Left colon (tissue), 2 donors: ENCODE measurements at regions not wholly inside any gene's neighbourhood (a gene's known extent, or its start where the extent isn't known, plus 50 kb on each side); places are given as distances from the start of the nearest gene placed in this dataset.

Experiments used
- ATAC-seq: fragments of 200-7000 bp; cut with Tn5 transposase; one replicate; pipeline ENCODE4 v1.9.1; 2020; ENCODE audit warnings: mild to moderate bottlenecking, moderate library complexity
- DNase-seq, 2 donors: peaks; one replicate each; pipeline ENCODE4 v3.0.0-alpha.2; 2020
- intact Hi-C, 2 donors: fragments of 100-400 bp; cut with DNase I in 1 of 2; cut with micrococcal nuclease in 1 of 2; formaldehyde crosslinking; loops; one replicate each; pipeline versions ENCODE4 v1.11.2 to v1.14.0; 2022; cut with DNase I, micrococcal nuclease
- donor health status: DM: no; HTN: no; CAD: no.
- donor health status: DM: yes; HTN: yes; CAD: no.

- ATAC-seq (no peak), DNase-seq (no peak)
- intact Hi-C loops: no loop called here
Observed at GRCh38 chr4:117417856-117418255, 332.5 kb upstream of the TRAM1L1 start.

- ATAC-seq (no peak), DNase-seq (no peak)
- intact Hi-C loops: no loop called here
Observed at GRCh38 chr4:117420948-117421347, 335.6 kb upstream of the TRAM1L1 start.

- ATAC-seq (no peak), DNase-seq (no peak)
- intact Hi-C loops: no loop called here
Observed at GRCh38 chr4:117421706-117422105, 336.3 kb upstream of the TRAM1L1 start.

- ATAC-seq: no peak
- intact Hi-C loops: no loop called here
- no peak for DNase-seq
Observed at GRCh38 chr4:117422297-117422696, 336.9 kb upstream of the TRAM1L1 start.

GRCh38 chr4:117425636-117426035 is 340.3 kb upstream of the TRAM1L1 start:
- ATAC-seq (no peak), DNase-seq (no peak)
- intact Hi-C loops: no loop called here

GRCh38 chr4:117428536-117428935 is 343.2 kb upstream of the TRAM1L1 start:
- DNase-seq (no peak), ATAC-seq (no peak)
- intact Hi-C loops: no loop called here

GRCh38 chr4:117429061-117429460 is 343.7 kb upstream of the TRAM1L1 start:
- DNase-seq (no peak), ATAC-seq (no peak)
- intact Hi-C loops: no loop called here

- ATAC-seq (no peak), DNase-seq (no peak)
- intact Hi-C loops: no loop called here
Observed at GRCh38 chr4:117429506-117429905, 344.1 kb upstream of the TRAM1L1 start.

GRCh38 chr4:117434424-117434823 is 349.0 kb upstream of the TRAM1L1 start:
- no peak for DNase-seq
- ATAC-seq: no peak
- intact Hi-C loops: no loop called here

GRCh38 chr4:117447925-117448324 is 362.5 kb upstream of the TRAM1L1 start:
- no peak for ATAC-seq
- intact Hi-C loops: no loop called here
- peak in 1 of 2 donors; percentile 36 for DNase-seq

- DNase-seq: no peak
- no peak for ATAC-seq
- intact Hi-C loops: no loop called here
Observed at GRCh38 chr4:117455088-117455487, 369.7 kb upstream of the TRAM1L1 start.

GRCh38 chr4:117466388-117466787 is 381.0 kb upstream of the TRAM1L1 start:
- DNase-seq: no peak
- no peak for ATAC-seq
- intact Hi-C loops: no loop called here

- DNase-seq: no peak
- intact Hi-C loops: no loop called here
- ATAC-seq: no peak
Observed at GRCh38 chr4:117467404-117467803, 382.0 kb upstream of the TRAM1L1 start.

GRCh38 chr4:117474987-117475386 is 389.6 kb upstream of the TRAM1L1 start:
- no peak for DNase-seq
- intact Hi-C loops: no loop called here
- no peak for ATAC-seq

GRCh38 chr4:117477925-117478324 is 392.5 kb upstream of the TRAM1L1 start:
- intact Hi-C loops: no loop called here
- no peak for DNase-seq
- no peak for ATAC-seq

GRCh38 chr4:117478702-117479101 is 393.3 kb upstream of the TRAM1L1 start:
- no peak for DNase-seq
- intact Hi-C loops: no loop called here
- no peak for ATAC-seq

GRCh38 chr4:117479673-117480072 is 394.3 kb upstream of the TRAM1L1 start:
- ATAC-seq (no peak), DNase-seq (no peak)
- intact Hi-C loops: no loop called here

- no peak for ATAC-seq
Observed at GRCh38 chr4:117481742-117482141, 396.4 kb upstream of the TRAM1L1 start.

GRCh38 chr4:117488692-117489091 is 403.3 kb upstream of the TRAM1L1 start:
- DNase-seq: no peak
- intact Hi-C loops: no loop called here
- no peak for ATAC-seq

More at GRCh38 chr4:117481742-117482141, 396.4 kb upstream of the TRAM1L1 start:
- DNase-seq: no peak
- intact Hi-C loops: no loop called here

- ATAC-seq (no peak), DNase-seq (no peak)
- intact Hi-C loops: no loop called here
Observed at GRCh38 chr4:117489107-117489506, 403.7 kb upstream of the TRAM1L1 start.

- DNase-seq (no peak), ATAC-seq (no peak)
- intact Hi-C loops: no loop called here
Observed at GRCh38 chr4:117491516-117491915, 406.1 kb upstream of the TRAM1L1 start.

GRCh38 chr4:117495802-117496201 is 410.4 kb upstream of the TRAM1L1 start:
- DNase-seq: no peak
- intact Hi-C loops: no loop called here
- ATAC-seq: no peak
